Activated T-cell treated with anti-CD3 and anti-CD28 coated beads, Interleukin-2, amount 50 U/mL, for 4 hours (primary cell): ENCODE measurements at regions not wholly inside any gene's neighbourhood (a gene's known extent, or its start where the extent isn't known, plus 50 kb on each side); places are given as distances from the start of the nearest gene placed in this dataset.

Source experiments
- ATAC-seq, 2 donors: fragments of 200-7000 bp; cut with Tn5 transposase; one replicate each; pipeline ENCODE4 v1.10.0; 2021
- DNase-seq: peaks from one replicate; pipeline ENCODE4 v3.0.0-alpha.2; 2020
- H3K27me3 Mint-ChIP-seq: one replicate; pipeline ENCODE4 v1.8.0; 2021; ENCODE audit warnings: low read depth, mixed read lengths
- H3K36me3 Mint-ChIP-seq: one replicate; pipeline ENCODE4 v1.8.0; 2022; ENCODE audit warnings: mixed read lengths; ENCODE audit not compliant: insufficient read depth
- H3K4me1 Mint-ChIP-seq: one replicate; pipeline ENCODE4 v1.8.0; 2021; ENCODE audit warnings: low read depth, mixed read lengths
- H3K4me3 Mint-ChIP-seq: one replicate; pipeline ENCODE4 v1.8.0; 2021; ENCODE audit warnings: mild to moderate bottlenecking, moderate library complexity, mixed read lengths
- H3K9me3 Mint-ChIP-seq: one replicate; pipeline ENCODE4 v1.8.0; 2021; ENCODE audit warnings: mixed read lengths

- Mint-ChIP-seq H3K4me3 (no peak overlapping the region), H3K4me1 (no peaks in the 10 kb centered on the region), H3K27me3 (peaks cover 15% of the 10 kb centered on the region), H3K9me3 (no peaks in the 10 kb centered on the region), H3K36me3 (no peaks in the 10 kb centered on the region)
- DNase-seq (no peak), ATAC-seq (no peak)
Observed at GRCh38 chr9:71557310-71557709, 211.0 kb downstream of the CEMIP2 start.

- ATAC-seq: no peak
- H3K27me3 Mint-ChIP-seq: peaks cover 24% of the 10 kb centered on the region
Observed at GRCh38 chr9:71552480-71552879, 215.8 kb downstream of the CEMIP2 start.

GRCh38 chr9:71549023-71549422 is 219.3 kb downstream of the CEMIP2 start:
- ATAC-seq: no peak
- Mint-ChIP-seq H3K4me3 (no peak overlapping the region), H3K36me3 (no peaks in the 10 kb centered on the region), H3K9me3 (no peaks in the 10 kb centered on the region), H3K4me1 (no peaks in the 10 kb centered on the region), H3K27me3 (peaks cover 21% of the 10 kb centered on the region)
- DNase-seq: no peak

More at GRCh38 chr9:71552480-71552879, 215.8 kb downstream of the CEMIP2 start:
- no peak for DNase-seq
- H3K4me1 Mint-ChIP-seq: no peaks in the 10 kb centered on the region
- H3K36me3 Mint-ChIP-seq: no peaks in the 10 kb centered on the region
- H3K9me3 Mint-ChIP-seq: no peaks in the 10 kb centered on the region
- no peak overlapping the region for H3K4me3 Mint-ChIP-seq

GRCh38 chr9:71544464-71544863 is 223.8 kb downstream of the CEMIP2 start:
- Mint-ChIP-seq H3K36me3 (no peaks in the 10 kb centered on the region), H3K27me3 (peaks cover 25% of the 10 kb centered on the region), H3K9me3 (no peaks in the 10 kb centered on the region), H3K4me3 (no peak overlapping the region), H3K4me1 (no peaks in the 10 kb centered on the region)
- ATAC-seq: no peak
- no peak for DNase-seq

- no peak for ATAC-seq
- no peak for DNase-seq
- H3K36me3 Mint-ChIP-seq: no peaks in the 10 kb centered on the region
- no peaks in the 10 kb centered on the region for H3K4me1 Mint-ChIP-seq
- no peak overlapping the region for H3K4me3 Mint-ChIP-seq
- peaks cover 18% of the 10 kb centered on the region for H3K27me3 Mint-ChIP-seq
- no peaks in the 10 kb centered on the region for H3K9me3 Mint-ChIP-seq
Observed at GRCh38 chr9:71541436-71541835, 226.9 kb downstream of the CEMIP2 start.

GRCh38 chr9:71524996-71525580 is 243.2 kb downstream of the CEMIP2 start:
- no peaks in the 10 kb centered on the region for H3K36me3 Mint-ChIP-seq
- H3K9me3 Mint-ChIP-seq: no peaks in the 10 kb centered on the region
- H3K4me1 Mint-ChIP-seq: no peaks in the 10 kb centered on the region
- H3K27me3 Mint-ChIP-seq: peaks cover 13% of the 10 kb centered on the region
- DNase-seq (no peak), ATAC-seq (no peak)
- H3K4me3 Mint-ChIP-seq: no peak overlapping the region

GRCh38 chr9:71524516-71524915 is 243.8 kb downstream of the CEMIP2 start:
- Mint-ChIP-seq H3K4me1 (no peaks in the 10 kb centered on the region), H3K4me3 (no peak overlapping the region), H3K36me3 (no peaks in the 10 kb centered on the region), H3K9me3 (no peaks in the 10 kb centered on the region), H3K27me3 (peaks cover 13% of the 10 kb centered on the region)
- ATAC-seq: no peak
- no peak for DNase-seq

GRCh38 chr9:71521132-71521531 is 247.2 kb downstream of the CEMIP2 start:
- Mint-ChIP-seq H3K4me1 (no peaks in the 10 kb centered on the region), H3K9me3 (no peaks in the 10 kb centered on the region), H3K27me3 (peaks cover 19% of the 10 kb centered on the region), H3K36me3 (no peaks in the 10 kb centered on the region), H3K4me3 (no peak overlapping the region)
- ATAC-seq (no peak), DNase-seq (no peak)

- ATAC-seq (no peak), DNase-seq (no peak)
- Mint-ChIP-seq H3K9me3 (no peaks in the 10 kb centered on the region), H3K36me3 (no peaks in the 10 kb centered on the region), H3K4me3 (no peak overlapping the region), H3K27me3 (peaks cover 20% of the 10 kb centered on the region), H3K4me1 (no peaks in the 10 kb centered on the region)
Observed at GRCh38 chr9:71519098-71519696, 249.1 kb downstream of the CEMIP2 start.

- peaks cover 17% of the 10 kb centered on the region for H3K27me3 Mint-ChIP-seq
- H3K9me3 Mint-ChIP-seq: no peaks in the 10 kb centered on the region
- DNase-seq: no peak
- H3K4me1 Mint-ChIP-seq: no peaks in the 10 kb centered on the region
- ATAC-seq: no peak
- H3K4me3 Mint-ChIP-seq: no peak overlapping the region
- H3K36me3 Mint-ChIP-seq: no peaks in the 10 kb centered on the region
Observed at GRCh38 chr9:71518045-71518827, 250.1 kb downstream of the CEMIP2 start.

GRCh38 chr9:71515626-71516025 is 252.7 kb downstream of the CEMIP2 start:
- DNase-seq: no peak
- H3K9me3 Mint-ChIP-seq: no peaks in the 10 kb centered on the region
- H3K4me1 Mint-ChIP-seq: no peaks in the 10 kb centered on the region
- no peak overlapping the region for H3K4me3 Mint-ChIP-seq
- ATAC-seq: no peak
- no peaks in the 10 kb centered on the region for H3K36me3 Mint-ChIP-seq
- peaks cover 10% of the 10 kb centered on the region for H3K27me3 Mint-ChIP-seq

- Mint-ChIP-seq H3K27me3 (peaks cover 10% of the 10 kb centered on the region), H3K9me3 (no peaks in the 10 kb centered on the region), H3K4me3 (no peak overlapping the region), H3K4me1 (no peaks in the 10 kb centered on the region), H3K36me3 (no peaks in the 10 kb centered on the region)
- DNase-seq (no peak), ATAC-seq (no peak)
Observed at GRCh38 chr9:71515107-71515506, 253.2 kb downstream of the CEMIP2 start.

GRCh38 chr9:71514344-71514975 is 253.9 kb downstream of the CEMIP2 start:
- Mint-ChIP-seq H3K4me3 (no peak overlapping the region), H3K9me3 (no peaks in the 10 kb centered on the region), H3K27me3 (peaks cover 10% of the 10 kb centered on the region), H3K4me1 (no peaks in the 10 kb centered on the region), H3K36me3 (no peaks in the 10 kb centered on the region)
- no peak for ATAC-seq
- DNase-seq: no peak

- no peaks in the 10 kb centered on the region for H3K36me3 Mint-ChIP-seq
- no peaks in the 10 kb centered on the region for H3K27me3 Mint-ChIP-seq
- DNase-seq: no peak
Observed at GRCh38 chr9:71509054-71509453, 259.3 kb downstream of the CEMIP2 start.

More at GRCh38 chr9:71509054-71509453, 259.3 kb downstream of the CEMIP2 start:
- no peaks in the 10 kb centered on the region for H3K9me3 Mint-ChIP-seq
- ATAC-seq: no peak
- no peaks in the 10 kb centered on the region for H3K4me1 Mint-ChIP-seq
- no peak overlapping the region for H3K4me3 Mint-ChIP-seq
